Calu3 (cell line): ENCODE measurements at regions not wholly inside any gene's neighbourhood (a gene's known extent, or its start where the extent isn't known, plus 50 kb on each side); places are given as distances from the start of the nearest gene placed in this dataset.
A peak's percentile ranks its signal among the peaks of the same experiment; 100 is the strongest.

Experiments used
- BruUV-seq: library from RNA; stranded (reverse); fragments of 400-500 nt; replicated peaks from 2 replicates; lab custom pipeline; 2021; lab: Mats Ljungman, UMichigan
- CTCF ChIA-PET: fragments of 300-600 bp; sonication (Branson Sonifier 250); formaldehyde crosslinking; loops from one replicate; lab custom pipeline; 2022; ENCODE audit warnings: antibody characterized with exemption; lab: Charles Lee
- DNase-seq: peaks from one replicate; pipeline ENCODE4 v3.0.0; 2022
- H3K27ac Mint-ChIP-seq: one replicate; pipeline ENCODE4 v1.8.0; 2022; ENCODE audit warnings: mixed read lengths; ENCODE audit not compliant: unreplicated experiment
- H3K27me3 Mint-ChIP-seq: one replicate; pipeline ENCODE4 v1.8.0; 2022; ENCODE audit warnings: mixed read lengths; ENCODE audit not compliant: unreplicated experiment
- H3K36me3 Mint-ChIP-seq: one replicate; pipeline ENCODE4 v1.8.0; 2022; ENCODE audit warnings: mild to moderate bottlenecking, moderate library complexity, mixed read lengths; ENCODE audit not compliant: insufficient read depth, unreplicated experiment
- H3K4me1 Mint-ChIP-seq: one replicate; pipeline ENCODE4 v1.8.0; 2022; ENCODE audit warnings: mild to moderate bottlenecking, low read depth, mixed read lengths; ENCODE audit not compliant: unreplicated experiment
- H3K4me3 Mint-ChIP-seq: one replicate; pipeline ENCODE4 v1.8.0; 2022; ENCODE audit warnings: mild to moderate bottlenecking, low read depth, moderate library complexity, mixed read lengths; ENCODE audit not compliant: unreplicated experiment
- H3K9me3 Mint-ChIP-seq: one replicate; pipeline ENCODE4 v1.8.0; 2022; ENCODE audit warnings: low read depth, mixed read lengths; ENCODE audit not compliant: unreplicated experiment
- CTCF ChIP-seq: fragments of 200-600 bp; IDR thresholded peaks from one replicate; pipeline ENCODE4 v1.8.0; 2022; ENCODE audit warnings: antibody characterized with exemption; ENCODE audit not compliant: unreplicated experiment
- intact Hi-C: fragments of 100-400 bp; cut with micrococcal nuclease; formaldehyde crosslinking; loops from one replicate; pipeline ENCODE4 v1.10.0; 2022; ENCODE audit not compliant: unreplicated experiment

GRCh38 chr5:87136733-87137132 lies 130.9 kb upstream of the RASA1 start:
- no peaks in the 10 kb centered on the region for H3K27me3 Mint-ChIP-seq
- CTCF ChIA-PET = no interaction called here
- no peak overlapping the region for H3K4me3 Mint-ChIP-seq
- no peaks in the 10 kb centered on the region for H3K36me3 Mint-ChIP-seq
- no peak for TF ChIP-seq CTCF
- H3K4me1 Mint-ChIP-seq = peaks cover 61% of the 10 kb centered on the region
- BruUV-seq = no TSS peak
- intact Hi-C loops = no loop called here
- peak overlapping the region; percentile 78 for H3K27ac Mint-ChIP-seq
- no peaks in the 10 kb centered on the region for H3K9me3 Mint-ChIP-seq
- no peak for DNase-seq

- H3K9me3 Mint-ChIP-seq = no peaks in the 10 kb centered on the region
- H3K27ac Mint-ChIP-seq = no peak overlapping the region
- BruUV-seq = no TSS peak
- DNase-seq = no peak
- intact Hi-C loops = no loop called here
- H3K27me3 Mint-ChIP-seq = no peaks in the 10 kb centered on the region
- TF ChIP-seq CTCF = no peak
- H3K4me3 Mint-ChIP-seq = no peak overlapping the region
- no peaks in the 10 kb centered on the region for H3K36me3 Mint-ChIP-seq
- CTCF ChIA-PET = no interaction called here
- peaks cover 61% of the 10 kb centered on the region for H3K4me1 Mint-ChIP-seq
Observed at GRCh38 chr5:87137283-87137682, 130.4 kb upstream of the RASA1 start.

DNA sequence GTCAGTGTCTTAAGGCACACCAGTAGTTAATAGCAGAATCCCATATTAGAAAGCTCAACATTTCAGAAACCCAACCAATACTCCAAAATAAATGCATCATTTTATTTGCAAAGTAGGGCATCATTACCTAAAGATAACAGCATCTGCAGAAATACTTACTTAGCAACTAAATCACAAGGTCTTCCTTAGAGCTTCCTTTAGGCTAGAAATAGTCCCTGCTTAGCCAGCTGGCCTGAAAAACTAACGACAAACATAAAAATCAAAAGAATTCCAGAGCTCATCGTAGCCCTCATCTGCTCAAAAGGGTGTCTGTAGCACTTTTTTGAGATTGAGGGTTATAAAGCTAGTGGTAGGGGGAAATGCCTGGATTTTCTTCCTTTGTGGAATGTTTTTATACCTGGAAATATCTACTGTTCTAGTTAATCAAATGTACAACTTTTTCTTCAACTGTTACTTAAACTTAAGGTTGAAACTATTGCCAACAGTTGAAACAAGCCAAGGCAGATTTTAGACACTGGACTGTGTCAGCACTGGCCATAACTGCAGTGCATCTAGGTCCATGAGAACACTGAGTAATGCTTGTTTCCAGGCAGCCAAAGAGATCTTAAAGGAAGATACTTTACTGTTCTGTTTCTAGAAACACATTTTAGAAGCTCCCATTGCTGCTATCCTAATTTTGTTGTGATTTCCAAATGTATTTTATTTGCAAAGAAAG lies 129.4 kb upstream of the RASA1 start:
- no TSS peak for BruUV-seq
- H3K4me3 Mint-ChIP-seq = no peak overlapping the region
- H3K4me1 Mint-ChIP-seq = peaks cover 66% of the 10 kb centered on the region
- H3K9me3 Mint-ChIP-seq = no peaks in the 10 kb centered on the region
- no peaks in the 10 kb centered on the region for H3K27me3 Mint-ChIP-seq
- DNase-seq = no peak
- intact Hi-C loops = no loop called here
- CTCF ChIA-PET = interaction anchor here (1.5 kb wide), 1 partner anchor 31 kb away, joined by 5 read pairs; no protein-coding TSS in a partner anchor
- no peak overlapping the region for H3K27ac Mint-ChIP-seq
- no peaks in the 10 kb centered on the region for H3K36me3 Mint-ChIP-seq
- no peak for TF ChIP-seq CTCF

GRCh38 chr5:87139795-87140194 lies 127.9 kb upstream of the RASA1 start:
- BruUV-seq = no TSS peak
- Mint-ChIP-seq H3K4me1 (peaks cover 67% of the 10 kb centered on the region), H3K27me3 (no peaks in the 10 kb centered on the region), H3K36me3 (no peaks in the 10 kb centered on the region), H3K4me3 (no peak overlapping the region), H3K9me3 (peaks cover 5% of the 10 kb centered on the region), H3K27ac (no peak overlapping the region)
- CTCF ChIA-PET = interaction anchor here (0.6 to 1.5 kb wide), 4 partner anchors 13 to 128 kb away, joined by 3 to 5 read pairs (median 4); partner anchors contain the start of gene RASA1
- no peak for TF ChIP-seq CTCF
- DNase-seq = no peak
- intact Hi-C loops = no loop called here
